ENCODE measurements at regions not wholly inside any gene's neighbourhood (a gene's known extent, or its start where the extent isn't known, plus 50 kb on each side); places are given as distances from the start of the nearest gene placed in this dataset.

DNA sequence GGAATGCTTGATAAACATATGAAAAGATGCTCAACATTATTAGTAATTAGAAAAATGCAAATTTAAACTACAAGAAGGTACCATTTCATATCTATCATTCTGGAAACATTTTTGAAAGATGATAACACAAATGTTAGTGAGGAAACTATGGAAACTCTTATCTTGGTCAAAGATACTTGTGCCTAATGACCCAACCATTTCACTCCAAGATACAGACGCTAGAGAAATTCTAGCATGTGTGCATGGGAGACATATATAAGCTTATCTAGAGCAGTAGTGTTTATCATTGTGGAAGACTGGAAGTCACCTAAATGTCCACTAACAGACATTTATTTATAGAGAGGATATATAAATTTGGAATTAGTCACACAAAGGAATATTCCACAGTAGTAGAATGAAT, 143.1 kb upstream of the HMGA2 start:
- TF ChIP-seq, protein P1, sequence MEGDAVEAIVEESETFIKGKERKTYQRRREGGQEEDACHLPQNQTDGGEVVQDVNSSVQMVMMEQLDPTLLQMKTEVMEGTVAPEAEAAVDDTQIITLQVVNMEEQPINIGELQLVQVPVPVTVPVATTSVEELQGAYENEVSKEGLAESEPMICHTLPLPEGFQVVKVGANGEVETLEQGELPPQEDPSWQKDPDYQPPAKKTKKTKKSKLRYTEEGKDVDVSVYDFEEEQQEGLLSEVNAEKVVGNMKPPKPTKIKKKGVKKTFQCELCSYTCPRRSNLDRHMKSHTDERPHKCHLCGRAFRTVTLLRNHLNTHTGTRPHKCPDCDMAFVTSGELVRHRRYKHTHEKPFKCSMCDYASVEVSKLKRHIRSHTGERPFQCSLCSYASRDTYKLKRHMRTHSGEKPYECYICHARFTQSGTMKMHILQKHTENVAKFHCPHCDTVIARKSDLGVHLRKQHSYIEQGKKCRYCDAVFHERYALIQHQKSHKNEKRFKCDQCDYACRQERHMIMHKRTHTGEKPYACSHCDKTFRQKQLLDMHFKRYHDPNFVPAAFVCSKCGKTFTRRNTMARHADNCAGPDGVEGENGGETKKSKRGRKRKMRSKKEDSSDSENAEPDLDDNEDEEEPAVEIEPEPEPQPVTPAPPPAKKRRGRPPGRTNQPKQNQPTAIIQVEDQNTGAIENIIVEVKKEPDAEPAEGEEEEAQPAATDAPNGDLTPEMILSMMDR (IDR thresholded peaks at IDR 0.05), result no peak
- TF ChIP-seq EP300 (IDR thresholded peaks at IDR 0.05) (no peak), POLR2A (IDR thresholded peaks at IDR 0.05) (no peak)
